ENCODE measurements at regions not wholly inside any gene's neighbourhood (a gene's known extent, or its start where the extent isn't known, plus 50 kb on each side); places are given as distances from the start of the nearest gene placed in this dataset.
A peak's percentile ranks its signal among the peaks of the same experiment; 100 is the strongest.
"Not testable (repeated sequence)": the region's sequence is repeated elsewhere in the genome, so short reads cannot be mapped to it uniquely, and the experiment has no call there.

DNA sequence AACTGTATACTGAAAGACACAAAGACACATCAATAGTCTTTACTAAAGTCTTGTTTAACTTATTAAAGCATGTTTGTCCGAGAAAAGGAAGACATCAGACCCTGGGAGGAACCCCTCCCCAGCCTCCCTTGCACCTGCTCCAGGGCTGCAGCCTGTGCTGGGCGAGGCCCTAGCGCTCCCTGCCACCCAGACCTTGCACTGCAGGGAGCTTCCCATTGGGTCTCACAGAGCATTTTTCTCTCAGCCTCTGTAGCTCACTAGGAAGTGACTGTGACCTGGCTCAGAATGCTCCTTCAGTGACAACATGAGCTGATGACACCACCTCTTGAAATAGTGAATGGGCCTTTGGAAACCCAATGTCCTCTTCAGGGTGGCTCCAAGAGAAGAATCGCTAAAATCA lies 461.2 kb downstream of the TMEM121 start:
- POLR2A ChIA-PET = no interaction called here
- CTCF ChIA-PET = interaction anchor here (1.1 kb wide), 1 partner anchor 42 kb away, joined by 3 read pairs; no protein-coding TSS in a partner anchor

GRCh38 chr14:105989566-105990302 lies 463.4 kb downstream of the TMEM121 start:
- no peak for ATAC-seq
- POLR2A ChIA-PET = no interaction called here
- peak; percentile 70 for FAIRE-seq
- DNase-seq (ENCODE audit: low read depth in 1 of 2, low spot score in 1 of 2) = no peak
- no peaks in the 10 kb centered on the region for H3K9me3 ChIP-seq
- H3K27ac ChIP-seq = no peak overlapping the region
- CTCF ChIA-PET = no interaction called here
- TF ChIP-seq FOXS1 (CRISPR knock-in tag; IDR thresholded peaks at IDR 0.05) = no peak
- no peak for TF ChIP-seq CEBPB (IDR thresholded peaks at IDR 0.05)
- TF ChIP-seq EHMT2 (IDR thresholded peaks at IDR 0.05; ENCODE audit: low read depth) = no peak
- TF ChIP-seq TFCP2L1 (CRISPR knock-in tag; IDR thresholded peaks at IDR 0.05) = no peak
- no peak for TF ChIP-seq CHD2 (IDR thresholded peaks at IDR 0.05; ENCODE audit: low read length, partially characterized antibody)
- TF ChIP-seq JUN (IDR thresholded peaks at IDR 0.05) = no peak
- no peak for TF ChIP-seq CHD4 (IDR thresholded peaks at IDR 0.05; ENCODE audit: borderline replicate concordance)
- TF ChIP-seq, protein P1, sequence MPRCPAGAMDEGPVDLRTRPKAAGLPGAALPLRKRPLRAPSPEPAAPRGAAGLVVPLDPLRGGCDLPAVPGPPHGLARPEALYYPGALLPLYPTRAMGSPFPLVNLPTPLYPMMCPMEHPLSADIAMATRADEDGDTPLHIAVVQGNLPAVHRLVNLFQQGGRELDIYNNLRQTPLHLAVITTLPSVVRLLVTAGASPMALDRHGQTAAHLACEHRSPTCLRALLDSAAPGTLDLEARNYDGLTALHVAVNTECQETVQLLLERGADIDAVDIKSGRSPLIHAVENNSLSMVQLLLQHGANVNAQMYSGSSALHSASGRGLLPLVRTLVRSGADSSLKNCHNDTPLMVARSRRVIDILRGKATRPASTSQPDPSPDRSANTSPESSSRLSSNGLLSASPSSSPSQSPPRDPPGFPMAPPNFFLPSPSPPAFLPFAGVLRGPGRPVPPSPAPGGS (IDR thresholded peaks at IDR 0.05) = no peak
- TF ChIP-seq HDAC2 (IDR thresholded peaks at IDR 0.05) = no peak
- TF ChIP-seq, protein P2, sequence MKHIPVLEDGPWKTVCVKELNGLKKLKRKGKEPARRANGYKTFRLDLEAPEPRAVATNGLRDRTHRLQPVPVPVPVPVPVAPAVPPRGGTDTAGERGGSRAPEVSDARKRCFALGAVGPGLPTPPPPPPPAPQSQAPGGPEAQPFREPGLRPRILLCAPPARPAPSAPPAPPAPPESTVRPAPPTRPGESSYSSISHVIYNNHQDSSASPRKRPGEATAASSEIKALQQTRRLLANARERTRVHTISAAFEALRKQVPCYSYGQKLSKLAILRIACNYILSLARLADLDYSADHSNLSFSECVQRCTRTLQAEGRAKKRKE (CRISPR knock-in tag; IDR thresholded peaks at IDR 0.05; ENCODE audit: low read depth) = no peak
- TF ChIP-seq ZC3H11A (IDR thresholded peaks at IDR 0.05) = no peak
- TF ChIP-seq ZFP36 (IDR thresholded peaks at IDR 0.05; ENCODE audit: borderline replicate concordance, partially characterized antibody) = no peak
- WGBS (ENCODE audit: missing lambda C conversion rate) = 0% methylated on average over 2 of the region's 2 CpGs
- H3K4me3 ChIP-seq = no peak overlapping the region
- no peak overlapping the region for H3K4me2 ChIP-seq
- no peaks in the 10 kb centered on the region for H3K4me1 ChIP-seq

More for the DNA sequence above, 461.2 kb downstream of the TMEM121 start:
- Histone ChIP-seq H3K4me2 (no peak overlapping the region), H3K4me1 (no peaks in the 10 kb centered on the region), H3K4me3 (no peak overlapping the region), H3K27ac (no peak overlapping the region), H3K9me3 (no peaks in the 10 kb centered on the region)
- TF ChIP-seq RFX5 (IDR thresholded peaks at IDR 0.05) (no peak), RCOR1 (IDR thresholded peaks at IDR 0.05; ENCODE audit: low read depth, low read length) (no peak), ZSCAN20 (CRISPR knock-in tag; IDR thresholded peaks at IDR 0.05) (no peak), RAD21 (conservative IDR thresholded peaks at IDR 0.05 in 1 of 2, IDR thresholded peaks at IDR 0.05 in 1 of 2) (no peak), USF2 (IDR thresholded peaks at IDR 0.05) (no peak), MAX (IDR thresholded peaks at IDR 0.05) (no peak), BHLHE40 (IDR thresholded peaks at IDR 0.05; ENCODE audit: low read depth, low read length) (no peak), POLR2AphosphoS2 (conservative IDR thresholded peaks at IDR 0.05; ENCODE audit: low read length) (no peak), SREBF2 (IDR thresholded peaks at IDR 0.05) (no peak), FOSB (CRISPR knock-in tag; IDR thresholded peaks at IDR 0.05) (no peak), ELK1 (IDR thresholded peaks at IDR 0.05; ENCODE audit: low read depth, low read length) (no peak), TP53 (CRISPR knock-in tag; IDR thresholded peaks at IDR 0.05) (no peak), JUN (IDR thresholded peaks at IDR 0.05) (no peak), FOSL2 (IDR thresholded peaks at IDR 0.05) (no peak), FOSL2 (CRISPR knock-in tag; IDR thresholded peaks at IDR 0.05) (no peak), RNF2 (IDR thresholded peaks at IDR 0.05; ENCODE audit: borderline replicate concordance, low read depth) (no peak)
- DNase-seq (ENCODE audit: low read depth in 1 of 2, low spot score in 1 of 2) = no peak
- FAIRE-seq = no peak
- WGBS (ENCODE audit: missing lambda C conversion rate) = 0% methylated on average over 4 of the region's 4 CpGs
- ATAC-seq = no peak

GRCh38 chr14:105991677-105992076 lies 465.3 kb downstream of the TMEM121 start:
- H3K27ac ChIP-seq; POLR2A ChIA-PET; H3K4me3 ChIP-seq; H3K4me2 ChIP-seq; DNase-seq (ENCODE audit: low read depth in 1 of 2, low spot score in 1 of 2); ATAC-seq; H3K9me3 ChIP-seq; CTCF ChIA-PET; H3K4me1 ChIP-seq: not testable (repeated sequence)
- peak; percentile 49 for FAIRE-seq
- WGBS (ENCODE audit: missing lambda C conversion rate) = 4% methylated on average over 5 of the region's 5 CpGs
